ENCODE measurements at regions not wholly inside any gene's neighbourhood (a gene's known extent, or its start where the extent isn't known, plus 50 kb on each side); places are given as distances from the start of the nearest gene placed in this dataset.

DNA sequence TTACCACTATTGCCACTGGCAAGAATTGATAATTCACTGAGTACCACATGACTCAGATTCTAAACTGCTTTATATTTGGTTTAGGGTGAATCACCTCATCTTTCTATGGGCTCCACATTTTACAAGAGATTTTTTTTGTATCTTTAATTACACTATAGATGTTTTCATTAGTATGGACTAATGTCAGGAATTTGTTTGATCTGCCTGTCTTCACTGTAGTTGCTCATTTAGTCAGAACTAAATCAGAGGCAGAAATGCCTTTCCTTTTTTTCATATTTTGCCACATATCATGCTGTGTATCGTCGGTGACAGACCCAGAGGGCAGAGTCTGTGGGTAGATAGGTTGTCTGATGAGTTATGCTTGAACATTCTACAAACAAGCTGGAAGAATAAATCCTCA, 524.1 kb downstream of the METTL15 start:
- H3K4me3 Mint-ChIP-seq = no peak overlapping the region
- H3K27me3 Mint-ChIP-seq = no peaks in the 10 kb centered on the region
- no peaks in the 10 kb centered on the region for H3K9me3 Mint-ChIP-seq
- no peak for ATAC-seq (replicated peaks; ENCODE audit: extremely low read depth, poor library complexity, severe bottlenecking)
- no peak for DNase-seq (ENCODE audit: low spot score in 2 of 2)
- H3K36me3 Mint-ChIP-seq (ENCODE audit: insufficient read depth) = no peaks in the 10 kb centered on the region
- H3K27ac Mint-ChIP-seq (ENCODE audit: low read depth) = no peak overlapping the region
- no peaks in the 10 kb centered on the region for H3K4me1 Mint-ChIP-seq

GRCh38 chr11:28631148-28631547, 523.0 kb downstream of the METTL15 start:
- ATAC-seq (replicated peaks; ENCODE audit: extremely low read depth, poor library complexity, severe bottlenecking) = no peak
- H3K4me1 Mint-ChIP-seq = no peaks in the 10 kb centered on the region
- H3K36me3 Mint-ChIP-seq (ENCODE audit: insufficient read depth) = no peaks in the 10 kb centered on the region
- no peak overlapping the region for H3K4me3 Mint-ChIP-seq
- no peaks in the 10 kb centered on the region for H3K9me3 Mint-ChIP-seq
- H3K27me3 Mint-ChIP-seq = no peaks in the 10 kb centered on the region
- no peak overlapping the region for H3K27ac Mint-ChIP-seq (ENCODE audit: low read depth)
- DNase-seq (ENCODE audit: low spot score in 2 of 2) = no peak

- DNase-seq (ENCODE audit: low spot score in 2 of 2) = no peak
- H3K27ac Mint-ChIP-seq (ENCODE audit: low read depth) = no peak overlapping the region
- no peaks in the 10 kb centered on the region for H3K36me3 Mint-ChIP-seq (ENCODE audit: insufficient read depth)
- no peaks in the 10 kb centered on the region for H3K9me3 Mint-ChIP-seq
- no peaks in the 10 kb centered on the region for H3K4me1 Mint-ChIP-seq
- H3K27me3 Mint-ChIP-seq = no peaks in the 10 kb centered on the region
- H3K4me3 Mint-ChIP-seq = no peak overlapping the region
- no peak for ATAC-seq (replicated peaks; ENCODE audit: extremely low read depth, poor library complexity, severe bottlenecking)
Measured at GRCh38 chr11:28629235-28629634, 521.0 kb downstream of the METTL15 start.

DNA sequence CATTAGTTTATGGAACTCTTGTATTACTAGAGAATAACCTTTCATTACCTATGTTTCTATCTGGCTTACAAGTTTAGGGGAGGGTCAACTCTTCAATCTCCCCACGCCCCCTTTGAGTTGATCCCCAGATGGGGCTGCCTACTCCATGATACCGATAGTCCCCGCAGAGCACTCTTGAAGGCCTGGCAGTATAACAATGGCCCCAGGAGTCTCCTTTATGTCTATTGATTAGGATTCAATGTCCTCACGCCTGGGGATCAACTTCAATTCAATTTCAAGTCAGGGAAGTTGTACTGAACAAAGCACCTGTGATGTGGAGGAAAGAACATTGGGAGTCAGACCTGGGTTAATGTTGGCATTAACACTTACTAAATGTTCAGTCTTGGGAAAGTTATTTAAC, 520.2 kb downstream of the METTL15 start:
- no peaks in the 10 kb centered on the region for H3K27me3 Mint-ChIP-seq
- H3K36me3 Mint-ChIP-seq (ENCODE audit: insufficient read depth) = no peaks in the 10 kb centered on the region
- ATAC-seq (replicated peaks; ENCODE audit: extremely low read depth, poor library complexity, severe bottlenecking) = no peak
- no peak overlapping the region for H3K4me3 Mint-ChIP-seq
- DNase-seq (ENCODE audit: low spot score in 2 of 2) = no peak
- no peak overlapping the region for H3K27ac Mint-ChIP-seq (ENCODE audit: low read depth)
- H3K4me1 Mint-ChIP-seq = no peaks in the 10 kb centered on the region
- no peaks in the 10 kb centered on the region for H3K9me3 Mint-ChIP-seq

GRCh38 chr11:28627690-28628255, 519.6 kb downstream of the METTL15 start:
- Mint-ChIP-seq H3K9me3 (no peaks in the 10 kb centered on the region), H3K27ac (ENCODE audit: low read depth) (no peak overlapping the region), H3K27me3 (no peaks in the 10 kb centered on the region), H3K4me3 (no peak overlapping the region), H3K36me3 (ENCODE audit: insufficient read depth) (no peaks in the 10 kb centered on the region), H3K4me1 (no peaks in the 10 kb centered on the region)
- ATAC-seq (replicated peaks; ENCODE audit: extremely low read depth, poor library complexity, severe bottlenecking) = no peak
- no peak for DNase-seq (ENCODE audit: low spot score in 2 of 2)

GRCh38 chr11:28625532-28625931, 517.3 kb downstream of the METTL15 start:
- H3K9me3 Mint-ChIP-seq = peaks cover 7% of the 10 kb centered on the region
- ATAC-seq (replicated peaks; ENCODE audit: extremely low read depth, poor library complexity, severe bottlenecking) (no peak), DNase-seq (ENCODE audit: low spot score in 2 of 2) (no peak)
- H3K4me1 Mint-ChIP-seq = no peaks in the 10 kb centered on the region
- no peaks in the 10 kb centered on the region for H3K36me3 Mint-ChIP-seq (ENCODE audit: insufficient read depth)
- no peak overlapping the region for H3K27ac Mint-ChIP-seq (ENCODE audit: low read depth)
- H3K27me3 Mint-ChIP-seq = no peaks in the 10 kb centered on the region
- no peak overlapping the region for H3K4me3 Mint-ChIP-seq

- Mint-ChIP-seq H3K9me3 (peaks cover 13% of the 10 kb centered on the region), H3K4me1 (no peaks in the 10 kb centered on the region), H3K27me3 (no peaks in the 10 kb centered on the region), H3K4me3 (no peak overlapping the region), H3K36me3 (ENCODE audit: insufficient read depth) (no peaks in the 10 kb centered on the region), H3K27ac (ENCODE audit: low read depth) (no peak overlapping the region)
- ATAC-seq (replicated peaks; ENCODE audit: extremely low read depth, poor library complexity, severe bottlenecking) = no peak
- DNase-seq (ENCODE audit: low spot score in 2 of 2) = no peak
Measured at GRCh38 chr11:28621753-28622152, 513.6 kb downstream of the METTL15 start.

DNA sequence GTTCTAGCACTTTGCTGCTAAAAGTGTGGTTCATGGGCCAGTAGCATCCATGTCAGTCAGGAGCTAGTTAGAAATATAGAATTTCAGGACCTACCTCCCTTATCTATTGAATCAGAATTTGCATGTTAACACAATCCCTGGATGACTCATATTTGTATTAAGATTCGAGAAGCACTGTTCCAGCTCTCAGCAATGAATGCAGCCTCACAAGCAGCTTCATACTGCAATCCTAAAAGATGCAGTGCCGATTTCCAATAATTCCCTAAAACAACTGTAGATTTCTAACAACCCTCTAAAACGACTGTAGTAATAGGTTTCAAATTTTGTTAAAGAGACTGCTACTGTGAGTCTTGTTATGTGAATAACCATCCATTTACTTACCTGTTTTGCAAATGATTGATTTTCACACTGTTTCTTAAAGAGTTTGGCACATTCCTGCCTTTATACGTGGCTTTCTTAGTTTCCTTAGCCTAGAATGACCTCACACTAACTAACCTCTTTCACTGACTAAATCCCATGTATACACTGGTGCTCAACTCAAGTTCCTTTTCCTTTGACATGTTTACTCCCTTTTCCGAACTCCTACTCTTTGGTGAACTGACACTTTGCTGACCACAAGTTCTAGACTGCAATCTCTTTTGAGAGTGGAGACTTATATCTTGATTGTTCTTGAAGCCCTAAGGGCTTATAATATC, 511.8 kb downstream of the METTL15 start:
- Mint-ChIP-seq H3K9me3 (peaks cover 13% of the 10 kb centered on the region), H3K4me3 (no peak overlapping the region), H3K4me1 (no peaks in the 10 kb centered on the region), H3K36me3 (ENCODE audit: insufficient read depth) (no peaks in the 10 kb centered on the region), H3K27ac (ENCODE audit: low read depth) (no peak overlapping the region), H3K27me3 (no peaks in the 10 kb centered on the region)
- ATAC-seq (replicated peaks; ENCODE audit: extremely low read depth, poor library complexity, severe bottlenecking) = no peak
- DNase-seq (ENCODE audit: low spot score in 2 of 2) = no peak

GRCh38 chr11:28618416-28618815, 510.2 kb downstream of the METTL15 start:
- no peaks in the 10 kb centered on the region for H3K36me3 Mint-ChIP-seq (ENCODE audit: insufficient read depth)
- H3K4me1 Mint-ChIP-seq = no peaks in the 10 kb centered on the region
- DNase-seq (ENCODE audit: low spot score in 2 of 2) = no peak
- ATAC-seq (replicated peaks; ENCODE audit: extremely low read depth, poor library complexity, severe bottlenecking) = no peak
- H3K27ac Mint-ChIP-seq (ENCODE audit: low read depth) = no peak overlapping the region
- H3K4me3 Mint-ChIP-seq = no peak overlapping the region
- H3K9me3 Mint-ChIP-seq = peaks cover 13% of the 10 kb centered on the region
- H3K27me3 Mint-ChIP-seq = no peaks in the 10 kb centered on the region

DNA sequence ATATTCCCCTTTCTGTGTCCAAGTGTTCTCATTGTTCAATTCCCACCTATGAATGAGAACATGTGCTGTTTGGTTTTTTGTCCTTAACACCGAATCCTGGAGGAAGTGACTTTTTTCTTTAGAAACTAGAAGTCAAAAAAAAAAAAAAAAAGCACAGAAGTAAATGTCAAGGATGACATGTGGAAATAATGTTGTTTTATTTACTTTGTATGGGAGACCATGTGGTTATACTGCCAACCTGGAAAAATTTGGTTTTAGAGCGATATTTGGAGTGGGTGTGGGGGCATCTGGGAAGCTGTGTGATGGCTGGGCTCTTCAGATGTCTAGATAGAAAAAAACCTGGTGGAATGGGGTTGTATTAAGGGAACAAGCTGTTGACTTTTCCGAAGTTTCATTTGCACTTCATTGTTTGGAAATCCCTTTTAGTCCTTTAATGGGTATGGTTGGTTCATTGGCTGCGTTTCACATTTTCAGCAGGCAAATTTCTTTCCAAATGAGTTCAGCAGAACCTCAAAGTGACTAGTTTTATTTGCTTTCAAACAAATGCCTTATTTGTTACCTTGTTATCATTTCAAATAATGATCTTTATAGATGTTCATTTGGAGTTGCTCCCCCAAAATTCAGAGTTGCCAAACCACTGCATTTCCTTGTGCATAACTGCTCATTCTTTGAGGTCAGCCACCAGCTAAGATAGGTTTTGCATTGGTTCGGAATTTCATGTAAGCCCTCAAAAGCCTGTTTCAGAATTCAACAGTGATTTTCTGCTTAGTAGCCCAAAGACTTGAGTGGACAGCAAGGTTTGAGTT, 508.2 kb downstream of the METTL15 start:
- Mint-ChIP-seq H3K36me3 (ENCODE audit: insufficient read depth) (no peaks in the 10 kb centered on the region), H3K4me3 (no peak overlapping the region), H3K27ac (ENCODE audit: low read depth) (no peak overlapping the region), H3K4me1 (no peaks in the 10 kb centered on the region), H3K9me3 (peaks cover 7% of the 10 kb centered on the region), H3K27me3 (no peaks in the 10 kb centered on the region)
- ATAC-seq (replicated peaks; ENCODE audit: extremely low read depth, poor library complexity, severe bottlenecking) = no peak
- DNase-seq (ENCODE audit: low spot score in 2 of 2) = no peak

DNA sequence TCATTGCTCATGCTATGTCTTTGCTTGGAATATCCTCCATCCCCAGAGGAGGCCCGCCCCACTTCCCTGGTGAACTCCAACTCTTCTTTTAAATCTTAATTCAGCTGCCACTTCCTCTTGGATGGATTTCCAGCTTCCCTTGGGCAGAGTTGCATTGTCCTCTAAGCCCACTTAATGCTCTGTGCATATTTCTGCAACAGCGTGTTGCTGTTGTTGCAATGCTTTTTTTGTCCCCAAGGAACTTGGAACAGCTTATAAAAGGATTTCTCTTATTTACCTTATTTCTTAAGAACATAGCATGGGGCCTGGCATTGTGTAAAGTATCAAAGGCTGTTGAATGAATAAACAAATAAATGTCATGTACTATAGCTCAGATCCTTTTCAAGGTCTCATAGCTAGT, 507.4 kb downstream of the METTL15 start:
- Mint-ChIP-seq H3K27ac (ENCODE audit: low read depth) (no peak overlapping the region), H3K36me3 (ENCODE audit: insufficient read depth) (no peaks in the 10 kb centered on the region), H3K4me3 (no peak overlapping the region), H3K4me1 (no peaks in the 10 kb centered on the region), H3K27me3 (no peaks in the 10 kb centered on the region), H3K9me3 (peaks cover 7% of the 10 kb centered on the region)
- ATAC-seq (replicated peaks; ENCODE audit: extremely low read depth, poor library complexity, severe bottlenecking) = no peak
- DNase-seq (ENCODE audit: low spot score in 2 of 2) = no peak

- Mint-ChIP-seq H3K36me3 (ENCODE audit: insufficient read depth) (no peaks in the 10 kb centered on the region), H3K9me3 (peaks cover 12% of the 10 kb centered on the region), H3K4me1 (no peaks in the 10 kb centered on the region), H3K27ac (ENCODE audit: low read depth) (no peak overlapping the region), H3K27me3 (no peaks in the 10 kb centered on the region), H3K4me3 (no peak overlapping the region)
- ATAC-seq (replicated peaks; ENCODE audit: extremely low read depth, poor library complexity, severe bottlenecking) (no peak), DNase-seq (ENCODE audit: low spot score in 2 of 2) (no peak)
Measured at GRCh38 chr11:28606930-28607329, 498.7 kb downstream of the METTL15 start.

DNA sequence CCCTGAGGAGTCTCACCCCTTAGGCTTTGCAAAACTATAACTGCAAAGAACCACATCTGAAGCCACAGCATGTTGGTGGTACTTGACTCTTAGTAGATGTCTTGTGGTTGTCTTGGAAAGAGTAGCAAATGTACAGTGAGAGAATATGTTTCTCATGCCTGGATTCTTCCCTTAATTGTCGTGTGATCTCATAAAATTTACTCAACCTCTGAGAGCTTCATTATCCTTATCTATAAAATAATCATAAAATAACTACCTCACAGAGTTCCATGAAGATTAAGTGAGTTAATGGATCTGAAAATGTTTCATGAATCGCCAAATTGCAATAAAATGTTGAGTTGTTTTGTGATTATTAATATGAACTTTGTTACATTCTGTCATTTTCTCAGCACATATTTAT, 491.5 kb downstream of the METTL15 start:
- Mint-ChIP-seq H3K27ac (ENCODE audit: low read depth) (no peak overlapping the region), H3K9me3 (peaks cover 11% of the 10 kb centered on the region), H3K27me3 (no peaks in the 10 kb centered on the region), H3K4me3 (no peak overlapping the region), H3K36me3 (ENCODE audit: insufficient read depth) (no peaks in the 10 kb centered on the region), H3K4me1 (no peaks in the 10 kb centered on the region)
- ATAC-seq (replicated peaks; ENCODE audit: extremely low read depth, poor library complexity, severe bottlenecking) = no peak
- DNase-seq (ENCODE audit: low spot score in 2 of 2) = no peak

Measured in central memory CD8-positive, alpha-beta T cell (primary cell).